ENCODE measurements at regions not wholly inside any gene's neighbourhood (a gene's known extent, or its start where the extent isn't known, plus 50 kb on each side); places are given as distances from the start of the nearest gene placed in this dataset.

- H3K4me3 ChIP-seq (ENCODE audit: low read length in 2 of 2), result no peak overlapping the region
- H3K9ac ChIP-seq (ENCODE audit: low read depth in 1 of 2, low read length in 2 of 2), result no peak overlapping the region
- H3K4me1 ChIP-seq (ENCODE audit: control insufficient read depth in 2 of 2, insufficient read depth in 2 of 2, low read length in 2 of 2), result no peaks in the 10 kb centered on the region
- H3K9me3 ChIP-seq (ENCODE audit: control insufficient read depth in 2 of 2, low read length in 2 of 2), result no peaks in the 10 kb centered on the region
- no peaks in the 10 kb centered on the region for H3K27me3 ChIP-seq (ENCODE audit: control insufficient read depth in 2 of 2, insufficient read depth in 2 of 2, low read length in 2 of 2)
- H3K27ac ChIP-seq (ENCODE audit: low read depth in 2 of 2, low read length in 2 of 2), result no peak overlapping the region
- no peaks in the 10 kb centered on the region for H3K36me3 ChIP-seq (ENCODE audit: control insufficient read depth in 2 of 2, insufficient read depth in 2 of 2, low read length in 2 of 2)
Measured at GRCh38 chr2:22301228-22301627, 1083.8 kb upstream of the KLHL29 start.

GRCh38 chr2:22326250-22326649 is 1058.7 kb upstream of the KLHL29 start:
- H3K9me3 ChIP-seq (ENCODE audit: control insufficient read depth in 2 of 2, low read length in 2 of 2), result no peaks in the 10 kb centered on the region
- H3K9ac ChIP-seq (ENCODE audit: low read depth in 1 of 2, low read length in 2 of 2), result no peak overlapping the region
- no peaks in the 10 kb centered on the region for H3K4me1 ChIP-seq (ENCODE audit: control insufficient read depth in 2 of 2, insufficient read depth in 2 of 2, low read length in 2 of 2)
- no peak overlapping the region for H3K4me3 ChIP-seq (ENCODE audit: low read length in 2 of 2)
- H3K27me3 ChIP-seq (ENCODE audit: control insufficient read depth in 2 of 2, insufficient read depth in 2 of 2, low read length in 2 of 2), result no peaks in the 10 kb centered on the region
- no peak overlapping the region for H3K27ac ChIP-seq (ENCODE audit: low read depth in 2 of 2, low read length in 2 of 2)
- no peaks in the 10 kb centered on the region for H3K36me3 ChIP-seq (ENCODE audit: control insufficient read depth in 2 of 2, insufficient read depth in 2 of 2, low read length in 2 of 2)

- Histone ChIP-seq H3K27ac (ENCODE audit: low read depth in 2 of 2, low read length in 2 of 2) (no peak overlapping the region), H3K9ac (ENCODE audit: low read depth in 1 of 2, low read length in 2 of 2) (no peak overlapping the region), H3K4me1 (ENCODE audit: control insufficient read depth in 2 of 2, insufficient read depth in 2 of 2, low read length in 2 of 2) (no peaks in the 10 kb centered on the region), H3K36me3 (ENCODE audit: control insufficient read depth in 2 of 2, insufficient read depth in 2 of 2, low read length in 2 of 2) (no peaks in the 10 kb centered on the region), H3K27me3 (ENCODE audit: control insufficient read depth in 2 of 2, insufficient read depth in 2 of 2, low read length in 2 of 2) (no peaks in the 10 kb centered on the region), H3K9me3 (ENCODE audit: control insufficient read depth in 2 of 2, low read length in 2 of 2) (no peaks in the 10 kb centered on the region), H3K4me3 (ENCODE audit: low read length in 2 of 2) (no peak overlapping the region)
Measured at GRCh38 chr2:22329211-22330154, 1055.5 kb upstream of the KLHL29 start.

- Histone ChIP-seq H3K4me3 (ENCODE audit: low read length in 2 of 2) (no peak overlapping the region), H3K9me3 (ENCODE audit: control insufficient read depth in 2 of 2, low read length in 2 of 2) (no peaks in the 10 kb centered on the region), H3K27ac (ENCODE audit: low read depth in 2 of 2, low read length in 2 of 2) (no peak overlapping the region), H3K9ac (ENCODE audit: low read depth in 1 of 2, low read length in 2 of 2) (no peak overlapping the region), H3K36me3 (ENCODE audit: control insufficient read depth in 2 of 2, insufficient read depth in 2 of 2, low read length in 2 of 2) (no peaks in the 10 kb centered on the region), H3K4me1 (ENCODE audit: control insufficient read depth in 2 of 2, insufficient read depth in 2 of 2, low read length in 2 of 2) (no peaks in the 10 kb centered on the region), H3K27me3 (ENCODE audit: control insufficient read depth in 2 of 2, insufficient read depth in 2 of 2, low read length in 2 of 2) (no peaks in the 10 kb centered on the region)
Measured at GRCh38 chr2:22336414-22336813, 1048.6 kb upstream of the KLHL29 start.

- H3K9ac ChIP-seq (ENCODE audit: low read depth in 1 of 2, low read length in 2 of 2), result no peak overlapping the region
- no peaks in the 10 kb centered on the region for H3K27me3 ChIP-seq (ENCODE audit: control insufficient read depth in 2 of 2, insufficient read depth in 2 of 2, low read length in 2 of 2)
- H3K27ac ChIP-seq (ENCODE audit: low read depth in 2 of 2, low read length in 2 of 2), result no peak overlapping the region
- no peaks in the 10 kb centered on the region for H3K4me1 ChIP-seq (ENCODE audit: control insufficient read depth in 2 of 2, insufficient read depth in 2 of 2, low read length in 2 of 2)
- no peaks in the 10 kb centered on the region for H3K36me3 ChIP-seq (ENCODE audit: control insufficient read depth in 2 of 2, insufficient read depth in 2 of 2, low read length in 2 of 2)
- no peaks in the 10 kb centered on the region for H3K9me3 ChIP-seq (ENCODE audit: control insufficient read depth in 2 of 2, low read length in 2 of 2)
- no peak overlapping the region for H3K4me3 ChIP-seq (ENCODE audit: low read length in 2 of 2)
Measured at GRCh38 chr2:22340716-22341115, 1044.3 kb upstream of the KLHL29 start.

GRCh38 chr2:22347306-22347705 is 1037.7 kb upstream of the KLHL29 start:
- Histone ChIP-seq H3K4me3 (ENCODE audit: low read length in 2 of 2) (no peak overlapping the region), H3K27ac (ENCODE audit: low read depth in 2 of 2, low read length in 2 of 2) (no peak overlapping the region), H3K36me3 (ENCODE audit: control insufficient read depth in 2 of 2, insufficient read depth in 2 of 2, low read length in 2 of 2) (no peaks in the 10 kb centered on the region), H3K27me3 (ENCODE audit: control insufficient read depth in 2 of 2, insufficient read depth in 2 of 2, low read length in 2 of 2) (no peaks in the 10 kb centered on the region), H3K4me1 (ENCODE audit: control insufficient read depth in 2 of 2, insufficient read depth in 2 of 2, low read length in 2 of 2) (no peaks in the 10 kb centered on the region), H3K9me3 (ENCODE audit: control insufficient read depth in 2 of 2, low read length in 2 of 2) (no peaks in the 10 kb centered on the region), H3K9ac (ENCODE audit: low read depth in 1 of 2, low read length in 2 of 2) (no peak overlapping the region)

GRCh38 chr2:22350621-22351020 is 1034.4 kb upstream of the KLHL29 start:
- no peaks in the 10 kb centered on the region for H3K4me1 ChIP-seq (ENCODE audit: control insufficient read depth in 2 of 2, insufficient read depth in 2 of 2, low read length in 2 of 2)
- no peaks in the 10 kb centered on the region for H3K9me3 ChIP-seq (ENCODE audit: control insufficient read depth in 2 of 2, low read length in 2 of 2)
- no peaks in the 10 kb centered on the region for H3K36me3 ChIP-seq (ENCODE audit: control insufficient read depth in 2 of 2, insufficient read depth in 2 of 2, low read length in 2 of 2)
- H3K4me3 ChIP-seq (ENCODE audit: low read length in 2 of 2), result no peak overlapping the region
- H3K27me3 ChIP-seq (ENCODE audit: control insufficient read depth in 2 of 2, insufficient read depth in 2 of 2, low read length in 2 of 2), result no peaks in the 10 kb centered on the region
- H3K9ac ChIP-seq (ENCODE audit: low read depth in 1 of 2, low read length in 2 of 2), result no peak overlapping the region
- H3K27ac ChIP-seq (ENCODE audit: low read depth in 2 of 2, low read length in 2 of 2), result no peak overlapping the region

GRCh38 chr2:22355816-22356433 is 1029.1 kb upstream of the KLHL29 start:
- Histone ChIP-seq H3K36me3 (ENCODE audit: control insufficient read depth in 2 of 2, insufficient read depth in 2 of 2, low read length in 2 of 2) (no peaks in the 10 kb centered on the region), H3K4me1 (ENCODE audit: control insufficient read depth in 2 of 2, insufficient read depth in 2 of 2, low read length in 2 of 2) (no peaks in the 10 kb centered on the region), H3K9me3 (ENCODE audit: control insufficient read depth in 2 of 2, low read length in 2 of 2) (no peaks in the 10 kb centered on the region), H3K4me3 (ENCODE audit: low read length in 2 of 2) (no peak overlapping the region), H3K9ac (ENCODE audit: low read depth in 1 of 2, low read length in 2 of 2) (no peak overlapping the region), H3K27ac (ENCODE audit: low read depth in 2 of 2, low read length in 2 of 2) (no peak overlapping the region), H3K27me3 (ENCODE audit: control insufficient read depth in 2 of 2, insufficient read depth in 2 of 2, low read length in 2 of 2) (no peaks in the 10 kb centered on the region)

- H3K36me3 ChIP-seq (ENCODE audit: control insufficient read depth in 2 of 2, insufficient read depth in 2 of 2, low read length in 2 of 2), result no peaks in the 10 kb centered on the region
- H3K9me3 ChIP-seq (ENCODE audit: control insufficient read depth in 2 of 2, low read length in 2 of 2), result no peaks in the 10 kb centered on the region
- no peak overlapping the region for H3K27ac ChIP-seq (ENCODE audit: low read depth in 2 of 2, low read length in 2 of 2)
- no peaks in the 10 kb centered on the region for H3K27me3 ChIP-seq (ENCODE audit: control insufficient read depth in 2 of 2, insufficient read depth in 2 of 2, low read length in 2 of 2)
- no peak overlapping the region for H3K9ac ChIP-seq (ENCODE audit: low read depth in 1 of 2, low read length in 2 of 2)
- no peaks in the 10 kb centered on the region for H3K4me1 ChIP-seq (ENCODE audit: control insufficient read depth in 2 of 2, insufficient read depth in 2 of 2, low read length in 2 of 2)
- no peak overlapping the region for H3K4me3 ChIP-seq (ENCODE audit: low read length in 2 of 2)
Measured at GRCh38 chr2:22359071-22359672, 1025.8 kb upstream of the KLHL29 start.

GRCh38 chr2:22360735-22361374 is 1024.1 kb upstream of the KLHL29 start:
- no peak overlapping the region for H3K4me3 ChIP-seq (ENCODE audit: low read length in 2 of 2)
- no peaks in the 10 kb centered on the region for H3K9me3 ChIP-seq (ENCODE audit: control insufficient read depth in 2 of 2, low read length in 2 of 2)
- H3K4me1 ChIP-seq (ENCODE audit: control insufficient read depth in 2 of 2, insufficient read depth in 2 of 2, low read length in 2 of 2), result no peaks in the 10 kb centered on the region
- no peaks in the 10 kb centered on the region for H3K36me3 ChIP-seq (ENCODE audit: control insufficient read depth in 2 of 2, insufficient read depth in 2 of 2, low read length in 2 of 2)
- no peak overlapping the region for H3K9ac ChIP-seq (ENCODE audit: low read depth in 1 of 2, low read length in 2 of 2)
- no peaks in the 10 kb centered on the region for H3K27me3 ChIP-seq (ENCODE audit: control insufficient read depth in 2 of 2, insufficient read depth in 2 of 2, low read length in 2 of 2)
- no peak overlapping the region for H3K27ac ChIP-seq (ENCODE audit: low read depth in 2 of 2, low read length in 2 of 2)

All from mucosa of rectum (tissue), 2 donors.